GM18526 (cell line): ENCODE measurements at regions not wholly inside any gene's neighbourhood (a gene's known extent, or its start where the extent isn't known, plus 50 kb on each side); places are given as distances from the start of the nearest gene placed in this dataset.

ENCODE experiments used
- POLR2A ChIP-seq: IDR thresholded peaks from 3 replicates; pipeline ENCODE4 v1.6.1; 2011; ENCODE audit not compliant: insufficient read length; ENCODE audit errors: extremely low read depth

GRCh38 chr21:29228306-29228705, 70.4 kb upstream of the BACH1 start:
- no peak for TF ChIP-seq POLR2A

GRCh38 chr21:29230551-29231261, 68.0 kb upstream of the BACH1 start:
- no peak for TF ChIP-seq POLR2A

GRCh38 chr21:29231756-29232529, 66.8 kb upstream of the BACH1 start:
- TF ChIP-seq POLR2A = no peak

- TF ChIP-seq POLR2A = no peak
Observed at GRCh38 chr21:29232530-29233255, 66.0 kb upstream of the BACH1 start.

GRCh38 chr21:29233256-29233546, 65.5 kb upstream of the BACH1 start:
- TF ChIP-seq POLR2A = no peak

GRCh38 chr21:29233611-29234540, 64.8 kb upstream of the BACH1 start:
- no peak for TF ChIP-seq POLR2A

GRCh38 chr21:29235714-29236197, 63.0 kb upstream of the BACH1 start:
- no peak for TF ChIP-seq POLR2A

- TF ChIP-seq POLR2A = no peak
Observed at GRCh38 chr21:29236201-29236600, 62.5 kb upstream of the BACH1 start.

GRCh38 chr21:29237110-29238052, 61.3 kb upstream of the BACH1 start:
- TF ChIP-seq POLR2A = peak; percentile 27

GRCh38 chr21:29238053-29238966, 60.4 kb upstream of the BACH1 start:
- no peak for TF ChIP-seq POLR2A

GRCh38 chr21:29238967-29239290, 59.8 kb upstream of the BACH1 start:
- no peak for TF ChIP-seq POLR2A

- no peak for TF ChIP-seq POLR2A
Observed at GRCh38 chr21:29240136-29240535, 58.6 kb upstream of the BACH1 start.

GRCh38 chr21:29242201-29242600, 56.5 kb upstream of the BACH1 start:
- TF ChIP-seq POLR2A = no peak

- no peak for TF ChIP-seq POLR2A
Observed at GRCh38 chr21:29243188-29243587, 55.5 kb upstream of the BACH1 start.
